ENCODE measurements at regions not wholly inside any gene's neighbourhood (a gene's known extent, or its start where the extent isn't known, plus 50 kb on each side); places are given as distances from the start of the nearest gene placed in this dataset.

DNA sequence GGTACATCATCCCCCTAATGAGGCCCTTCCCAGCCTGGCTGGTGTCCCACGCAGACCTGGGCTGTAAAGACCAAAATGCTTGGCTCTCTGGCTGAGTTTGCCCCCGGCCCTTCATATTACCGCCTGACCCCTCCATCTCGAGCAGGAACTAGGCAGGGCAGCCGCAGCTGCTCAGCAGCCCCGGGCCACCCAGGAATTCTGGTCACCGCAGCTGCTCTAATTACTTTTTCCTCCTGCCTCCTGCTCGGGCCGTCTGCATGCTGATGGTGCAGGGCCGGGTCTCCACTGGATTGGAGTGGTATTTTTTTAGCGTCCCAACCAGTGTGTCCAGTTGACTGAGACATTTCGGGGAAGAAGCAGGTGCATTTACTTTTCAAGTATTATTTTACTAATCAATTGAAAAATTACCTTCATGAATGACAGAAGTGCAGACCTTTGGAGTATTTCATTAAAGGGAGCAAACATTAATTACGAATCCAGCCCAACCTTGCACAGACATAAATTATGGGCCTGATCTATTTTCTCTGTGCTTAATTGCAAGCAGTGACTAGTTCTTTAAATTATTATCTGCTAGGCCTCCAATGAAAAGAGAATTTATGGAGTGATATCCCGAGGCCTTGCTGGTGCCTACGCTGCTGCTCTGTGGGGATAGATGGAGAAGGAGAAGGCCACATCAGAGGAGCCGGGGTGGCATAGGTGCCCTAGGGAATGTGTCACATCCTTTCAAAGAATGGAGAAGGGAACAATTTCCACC is 176.2 kb downstream of the CYLD start:
- no peaks in the 10 kb centered on the region for H3K27me3 ChIP-seq
- TF ChIP-seq, protein P1, sequence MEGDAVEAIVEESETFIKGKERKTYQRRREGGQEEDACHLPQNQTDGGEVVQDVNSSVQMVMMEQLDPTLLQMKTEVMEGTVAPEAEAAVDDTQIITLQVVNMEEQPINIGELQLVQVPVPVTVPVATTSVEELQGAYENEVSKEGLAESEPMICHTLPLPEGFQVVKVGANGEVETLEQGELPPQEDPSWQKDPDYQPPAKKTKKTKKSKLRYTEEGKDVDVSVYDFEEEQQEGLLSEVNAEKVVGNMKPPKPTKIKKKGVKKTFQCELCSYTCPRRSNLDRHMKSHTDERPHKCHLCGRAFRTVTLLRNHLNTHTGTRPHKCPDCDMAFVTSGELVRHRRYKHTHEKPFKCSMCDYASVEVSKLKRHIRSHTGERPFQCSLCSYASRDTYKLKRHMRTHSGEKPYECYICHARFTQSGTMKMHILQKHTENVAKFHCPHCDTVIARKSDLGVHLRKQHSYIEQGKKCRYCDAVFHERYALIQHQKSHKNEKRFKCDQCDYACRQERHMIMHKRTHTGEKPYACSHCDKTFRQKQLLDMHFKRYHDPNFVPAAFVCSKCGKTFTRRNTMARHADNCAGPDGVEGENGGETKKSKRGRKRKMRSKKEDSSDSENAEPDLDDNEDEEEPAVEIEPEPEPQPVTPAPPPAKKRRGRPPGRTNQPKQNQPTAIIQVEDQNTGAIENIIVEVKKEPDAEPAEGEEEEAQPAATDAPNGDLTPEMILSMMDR (IDR thresholded peaks at IDR 0.05; ENCODE audit: low read depth, low read length), result no peak

DNA sequence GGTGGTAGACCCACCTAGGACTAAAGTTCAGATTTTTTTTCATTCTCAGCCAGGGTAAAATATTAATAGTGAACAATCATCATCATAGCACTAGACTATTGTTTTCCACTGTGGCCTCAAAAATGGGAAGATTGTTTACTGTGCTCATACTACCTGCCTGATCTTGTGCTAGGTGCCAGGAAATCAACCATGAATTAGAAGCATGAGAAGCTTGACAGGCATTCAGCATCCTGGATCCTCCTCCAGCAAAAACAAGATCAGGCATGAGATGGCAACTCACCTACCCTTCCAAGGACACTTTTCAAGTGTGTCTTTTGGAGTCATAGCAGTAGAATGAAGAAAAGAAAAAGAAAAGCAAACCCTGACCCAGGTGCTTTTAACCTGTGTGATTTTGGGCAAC is 174.2 kb downstream of the CYLD start:
- TF ChIP-seq, protein P1 (IDR thresholded peaks at IDR 0.05; ENCODE audit: low read depth, low read length), result no peak
- H3K27me3 ChIP-seq, result no peaks in the 10 kb centered on the region; the same call in 1 of the 2 replicates
- no peaks in the 10 kb centered on the region for H3K4me1 ChIP-seq
- H3K36me3 ChIP-seq, result no peaks in the 10 kb centered on the region
- no peak overlapping the region for H3K4me3 ChIP-seq (ENCODE audit: low read depth, low read length)
- no peak for DNase-seq
- no peaks in the 10 kb centered on the region; the same call in 1 of the 2 replicates for H3K9me3 ChIP-seq

More for the DNA sequence above, 176.2 kb downstream of the CYLD start:
- H3K9me3 ChIP-seq, result no peaks in the 10 kb centered on the region; the same call in 1 of the 2 replicates
- no peak for DNase-seq
- no peak overlapping the region for H3K4me3 ChIP-seq (ENCODE audit: low read depth, low read length)
- no peaks in the 10 kb centered on the region for H3K36me3 ChIP-seq
- no peaks in the 10 kb centered on the region for H3K4me1 ChIP-seq

DNA sequence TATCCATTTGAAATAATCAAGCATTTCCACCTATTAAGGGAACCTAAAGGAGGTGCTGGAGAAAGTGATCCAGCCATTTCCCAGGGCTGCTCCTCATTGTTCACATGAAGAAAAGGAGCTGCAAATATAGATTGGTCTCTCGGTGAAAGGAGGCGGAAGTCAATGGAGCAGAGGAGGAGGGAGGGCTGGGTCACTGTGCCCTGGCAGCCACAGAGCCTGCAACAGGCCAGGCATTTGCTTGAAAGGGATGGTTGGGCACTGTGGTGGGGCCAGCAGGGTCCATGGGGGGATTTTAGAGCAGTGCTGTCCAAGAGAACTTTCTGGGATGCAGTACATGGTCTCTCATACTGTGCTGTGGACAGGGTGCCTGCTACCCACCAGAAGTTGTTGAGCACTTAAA is 173.2 kb downstream of the CYLD start:
- H3K4me3 ChIP-seq (ENCODE audit: low read depth, low read length), result no peak overlapping the region
- no peak for DNase-seq
- TF ChIP-seq, protein P1 (IDR thresholded peaks at IDR 0.05; ENCODE audit: low read depth, low read length), result no peak
- no peaks in the 10 kb centered on the region; the same call in 1 of the 2 replicates for H3K9me3 ChIP-seq
- H3K4me1 ChIP-seq, result no peaks in the 10 kb centered on the region
- H3K36me3 ChIP-seq, result no peaks in the 10 kb centered on the region
- H3K27me3 ChIP-seq, result peaks cover 4% of the 10 kb centered on the region; the same call in 1 of the 2 replicates

DNA sequence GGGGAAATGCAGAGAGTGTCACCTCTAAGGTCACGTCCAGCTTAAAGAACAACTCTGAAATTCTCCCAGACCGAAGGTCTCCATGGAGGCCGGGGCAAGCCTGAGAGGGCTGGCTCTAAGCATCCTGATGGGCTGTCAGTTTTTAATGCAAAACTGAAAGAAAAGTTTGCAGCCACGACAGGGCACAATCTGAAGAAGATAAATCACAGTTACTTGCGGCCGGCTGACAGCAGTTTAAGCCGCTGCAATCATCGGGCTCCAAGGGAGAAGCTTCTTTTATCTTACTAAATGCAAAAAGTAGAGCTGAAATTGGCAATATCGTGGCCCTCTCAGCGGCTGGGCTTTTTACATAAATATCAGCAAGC is 168.8 kb downstream of the CYLD start:
- no peak overlapping the region for H3K4me3 ChIP-seq (ENCODE audit: low read depth, low read length)

DNA sequence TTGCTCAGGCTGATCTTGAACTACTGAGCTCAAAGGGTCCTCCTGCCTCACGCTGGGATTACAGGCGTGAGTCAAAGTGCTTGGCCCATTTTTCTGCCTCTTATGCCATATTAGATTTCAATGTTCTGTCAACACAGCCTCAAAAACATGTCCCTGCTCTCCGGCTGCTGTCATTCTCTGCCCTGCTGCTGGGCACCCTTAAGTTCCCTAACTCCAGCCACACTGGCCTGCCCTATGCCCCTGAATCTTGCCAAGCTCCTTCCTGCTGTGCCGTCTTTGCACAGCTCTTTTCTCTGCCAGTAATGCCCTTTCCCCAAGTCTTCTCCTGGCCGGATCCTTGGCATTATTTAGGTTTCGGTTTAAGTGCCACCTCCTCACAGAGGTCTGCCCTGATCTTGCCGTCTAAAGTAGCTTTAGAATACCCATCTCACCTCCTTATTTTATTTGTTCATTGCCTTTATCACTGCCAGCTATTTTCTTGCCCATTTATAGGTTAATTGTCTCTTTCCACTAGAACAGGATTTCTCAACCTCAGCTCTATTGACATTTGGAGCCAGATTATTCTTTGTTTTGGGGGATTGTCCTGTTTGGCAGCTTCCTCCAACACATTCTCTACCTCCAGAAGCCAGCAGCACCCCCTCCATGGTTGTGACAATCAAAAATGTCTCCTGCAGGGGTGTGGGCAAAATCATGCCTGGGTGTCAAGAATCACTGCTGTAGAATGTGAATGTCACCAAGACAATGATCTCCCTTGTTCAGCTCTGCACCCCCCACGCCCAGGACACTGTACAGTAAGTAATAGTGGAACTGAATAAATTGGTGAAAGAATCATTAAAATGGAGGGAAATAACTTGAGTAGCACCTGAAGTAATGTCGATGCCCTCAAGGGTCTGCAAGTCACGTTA is 168.2 kb downstream of the CYLD start:
- H3K4me1 ChIP-seq, result no peaks in the 10 kb centered on the region
- peaks cover 4% of the 10 kb centered on the region; the same call in 1 of the 2 replicates for H3K27me3 ChIP-seq
- no peak overlapping the region for H3K4me3 ChIP-seq (ENCODE audit: low read depth, low read length)
- H3K9me3 ChIP-seq, result no peaks in the 10 kb centered on the region
- TF ChIP-seq, protein P1 (IDR thresholded peaks at IDR 0.05; ENCODE audit: low read depth, low read length), result no peak
- no peak for DNase-seq
- no peaks in the 10 kb centered on the region for H3K36me3 ChIP-seq

More for the DNA sequence above, 168.8 kb downstream of the CYLD start:
- Histone ChIP-seq H3K36me3 (no peaks in the 10 kb centered on the region), H3K9me3 (no peaks in the 10 kb centered on the region), H3K4me1 (no peaks in the 10 kb centered on the region), H3K27me3 (peaks cover 4% of the 10 kb centered on the region; the same call in 1 of the 2 replicates)
- TF ChIP-seq, protein P1 (IDR thresholded peaks at IDR 0.05; ENCODE audit: low read depth, low read length), result no peak
- no peak for DNase-seq

All from BE2C (cell line).